PC-9 (cell line): ENCODE measurements at regions not wholly inside any gene's neighbourhood (a gene's known extent, or its start where the extent isn't known, plus 50 kb on each side); places are given as distances from the start of the nearest gene placed in this dataset.

Experiments used
- EZH2 ChIP-seq: fragments of 200-600 bp; sonication (generic); IDR thresholded peaks from 2 replicates; pipeline ENCODE4 v1.8.0; 2017; ENCODE audit warnings: antibody characterized with exemption, low read depth
- TF ChIP-seq, protein P1 (sequence below): fragments of 200-600 bp; sonication (generic); conservative IDR thresholded peaks from 2 replicates; pipeline ENCODE4 v1.6.1; 2017; ENCODE audit warnings: mixed run types, antibody characterized with exemption, mild to moderate bottlenecking, moderate library complexity

DNA sequence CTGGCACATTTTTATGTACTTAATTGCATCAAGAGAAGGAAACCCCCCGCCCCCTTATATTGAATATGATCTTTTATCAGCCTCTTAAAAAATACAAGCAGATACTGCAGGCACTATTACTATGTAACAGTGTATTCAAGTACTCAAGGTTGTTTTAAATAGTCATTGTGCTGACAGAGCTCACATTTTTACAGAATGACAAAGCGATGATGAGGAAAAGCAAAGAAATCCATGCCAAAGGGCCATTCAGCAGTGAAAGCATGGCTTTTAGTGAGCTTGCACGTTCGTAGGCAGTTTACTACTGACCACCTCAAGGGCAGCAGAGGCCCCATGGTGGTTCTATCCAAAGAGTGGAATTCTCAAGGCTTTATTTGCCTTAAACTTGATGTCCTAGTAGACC is 146.8 kb downstream of the RPS12 start:
- TF ChIP-seq EZH2, result no peak
- TF ChIP-seq, protein P1, sequence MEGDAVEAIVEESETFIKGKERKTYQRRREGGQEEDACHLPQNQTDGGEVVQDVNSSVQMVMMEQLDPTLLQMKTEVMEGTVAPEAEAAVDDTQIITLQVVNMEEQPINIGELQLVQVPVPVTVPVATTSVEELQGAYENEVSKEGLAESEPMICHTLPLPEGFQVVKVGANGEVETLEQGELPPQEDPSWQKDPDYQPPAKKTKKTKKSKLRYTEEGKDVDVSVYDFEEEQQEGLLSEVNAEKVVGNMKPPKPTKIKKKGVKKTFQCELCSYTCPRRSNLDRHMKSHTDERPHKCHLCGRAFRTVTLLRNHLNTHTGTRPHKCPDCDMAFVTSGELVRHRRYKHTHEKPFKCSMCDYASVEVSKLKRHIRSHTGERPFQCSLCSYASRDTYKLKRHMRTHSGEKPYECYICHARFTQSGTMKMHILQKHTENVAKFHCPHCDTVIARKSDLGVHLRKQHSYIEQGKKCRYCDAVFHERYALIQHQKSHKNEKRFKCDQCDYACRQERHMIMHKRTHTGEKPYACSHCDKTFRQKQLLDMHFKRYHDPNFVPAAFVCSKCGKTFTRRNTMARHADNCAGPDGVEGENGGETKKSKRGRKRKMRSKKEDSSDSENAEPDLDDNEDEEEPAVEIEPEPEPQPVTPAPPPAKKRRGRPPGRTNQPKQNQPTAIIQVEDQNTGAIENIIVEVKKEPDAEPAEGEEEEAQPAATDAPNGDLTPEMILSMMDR, result no peak
